DND-41 (cell line): ENCODE measurements at regions not wholly inside any gene's neighbourhood (a gene's known extent, or its start where the extent isn't known, plus 50 kb on each side); places are given as distances from the start of the nearest gene placed in this dataset.

Source experiments
- ATAC-seq: fragments of 200-7000 bp; cut with Tn5 transposase; 3 replicates; pipeline ENCODE4 v1.9.1; 2021; ENCODE audit warnings: low read depth; ENCODE audit not compliant: insufficient read depth
- DNase-seq: peaks from one replicate; pipeline ENCODE4 v3.0.0-alpha.2; 2020
- H2AFZ ChIP-seq: 2 replicates; pipeline ENCODE4 v1.6.0; 2012; ENCODE audit warnings: low read depth, low read length
- H3K27ac ChIP-seq: 2 replicates; pipeline ENCODE4 v1.5.1; 2012; ENCODE audit warnings: low read length, inconsistent platforms
- H3K27me3 ChIP-seq: fragments of 200-600 bp; sonication (generic); 2 replicates; pipeline ENCODE4 v1.6.0; 2012; ENCODE audit warnings: low read length, mild to moderate bottlenecking, inconsistent platforms; ENCODE audit not compliant: insufficient read depth, poor library complexity
- H3K36me3 ChIP-seq: 2 replicates; pipeline ENCODE4 v1.5.1; 2012; ENCODE audit warnings: low read length, inconsistent platforms; ENCODE audit not compliant: insufficient read depth
- H3K4me1 ChIP-seq: 2 replicates; pipeline ENCODE4 v1.5.1; 2012; ENCODE audit warnings: mild to moderate bottlenecking, low read length; ENCODE audit not compliant: insufficient read depth
- H3K4me2 ChIP-seq: 2 replicates; pipeline ENCODE4 v1.6.0; 2012; ENCODE audit warnings: mild to moderate bottlenecking, moderate library complexity, low read length, inconsistent platforms; ENCODE audit not compliant: insufficient read depth
- H3K4me3 ChIP-seq, 2 experiments: fragments of 200-600 bp in 1 of 2; shearing (Covaris generic) in 1 of 2; 2 replicates each; pipeline ENCODE4 v1.5.1; 2012 to 2016; ENCODE audit warnings: inconsistent platforms in 2 of 2, low read length in 2 of 2, mild to moderate bottlenecking in 2 of 2, low read depth in 1 of 2, moderate library complexity in 1 of 2
- H3K79me2 ChIP-seq: 2 replicates; pipeline ENCODE4 v1.6.0; 2012; ENCODE audit warnings: low read length, inconsistent platforms; ENCODE audit not compliant: insufficient read depth
- H3K9ac ChIP-seq: 2 replicates; pipeline ENCODE4 v1.6.0; 2012; ENCODE audit warnings: low read depth, mild to moderate bottlenecking, inconsistent platforms, low read length, moderate library complexity
- H3K9me3 ChIP-seq: 2 replicates; pipeline ENCODE4 v1.5.1; 2012; ENCODE audit warnings: low read length, moderate library complexity, mild to moderate bottlenecking, inconsistent platforms; ENCODE audit not compliant: insufficient read depth, severe bottlenecking
- H4K20me1 ChIP-seq: 2 replicates; pipeline ENCODE4 v1.6.0; 2012; ENCODE audit warnings: low read length; ENCODE audit not compliant: insufficient read depth
- EZH2 ChIP-seq: IDR thresholded peaks from 3 replicates; pipeline ENCODE4 v1.6.1; 2012; ENCODE audit warnings: borderline replicate concordance, low read depth, mild to moderate bottlenecking, moderate library complexity, low read length, inconsistent platforms; ENCODE audit not compliant: severe bottlenecking
- TF ChIP-seq, protein P1 (sequence below): IDR thresholded peaks from 2 replicates; pipeline ENCODE4 v1.5.1; 2012; ENCODE audit warnings: borderline replicate concordance, low read length, moderate library complexity, mild to moderate bottlenecking; ENCODE audit not compliant: poor library complexity, severe bottlenecking; ENCODE audit errors: extremely low read depth

DNA sequence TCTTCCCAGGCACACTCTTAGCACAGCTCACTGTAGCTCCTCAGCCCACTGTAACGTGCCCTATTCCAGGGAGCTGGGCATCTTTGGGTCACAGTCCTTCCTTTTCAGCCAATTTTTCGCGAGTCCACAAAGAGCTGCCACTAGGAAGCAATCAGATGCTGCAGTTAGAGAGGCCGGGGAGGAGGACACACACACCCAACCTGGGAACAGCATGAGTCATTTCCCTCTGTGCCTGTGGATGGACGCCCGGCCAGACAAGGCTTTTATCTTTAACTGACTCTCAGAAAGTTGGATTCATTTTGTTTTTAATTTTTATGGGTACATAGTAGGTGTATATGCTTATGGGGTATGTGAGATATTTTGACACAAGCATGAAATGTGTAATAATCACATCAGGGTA is 918.6 kb downstream of the UQCRFS1 start:
- no peak for TF ChIP-seq EZH2
- TF ChIP-seq, protein P1, sequence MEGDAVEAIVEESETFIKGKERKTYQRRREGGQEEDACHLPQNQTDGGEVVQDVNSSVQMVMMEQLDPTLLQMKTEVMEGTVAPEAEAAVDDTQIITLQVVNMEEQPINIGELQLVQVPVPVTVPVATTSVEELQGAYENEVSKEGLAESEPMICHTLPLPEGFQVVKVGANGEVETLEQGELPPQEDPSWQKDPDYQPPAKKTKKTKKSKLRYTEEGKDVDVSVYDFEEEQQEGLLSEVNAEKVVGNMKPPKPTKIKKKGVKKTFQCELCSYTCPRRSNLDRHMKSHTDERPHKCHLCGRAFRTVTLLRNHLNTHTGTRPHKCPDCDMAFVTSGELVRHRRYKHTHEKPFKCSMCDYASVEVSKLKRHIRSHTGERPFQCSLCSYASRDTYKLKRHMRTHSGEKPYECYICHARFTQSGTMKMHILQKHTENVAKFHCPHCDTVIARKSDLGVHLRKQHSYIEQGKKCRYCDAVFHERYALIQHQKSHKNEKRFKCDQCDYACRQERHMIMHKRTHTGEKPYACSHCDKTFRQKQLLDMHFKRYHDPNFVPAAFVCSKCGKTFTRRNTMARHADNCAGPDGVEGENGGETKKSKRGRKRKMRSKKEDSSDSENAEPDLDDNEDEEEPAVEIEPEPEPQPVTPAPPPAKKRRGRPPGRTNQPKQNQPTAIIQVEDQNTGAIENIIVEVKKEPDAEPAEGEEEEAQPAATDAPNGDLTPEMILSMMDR = no peak
- no peak overlapping the region for H2AFZ ChIP-seq
- no peak overlapping the region for H3K4me3 ChIP-seq
- H3K27me3 ChIP-seq = no peaks in the 10 kb centered on the region
- H3K36me3 ChIP-seq = no peaks in the 10 kb centered on the region
- no peaks in the 10 kb centered on the region for H3K79me2 ChIP-seq
- H4K20me1 ChIP-seq = no peaks in the 10 kb centered on the region
- H3K9ac ChIP-seq = no peak overlapping the region
- no peaks in the 10 kb centered on the region for H3K9me3 ChIP-seq
- ATAC-seq = no peak
- no peak overlapping the region for H3K27ac ChIP-seq
- no peak overlapping the region for H3K4me2 ChIP-seq
- H3K4me1 ChIP-seq = no peaks in the 10 kb centered on the region
- DNase-seq = no peak

DNA sequence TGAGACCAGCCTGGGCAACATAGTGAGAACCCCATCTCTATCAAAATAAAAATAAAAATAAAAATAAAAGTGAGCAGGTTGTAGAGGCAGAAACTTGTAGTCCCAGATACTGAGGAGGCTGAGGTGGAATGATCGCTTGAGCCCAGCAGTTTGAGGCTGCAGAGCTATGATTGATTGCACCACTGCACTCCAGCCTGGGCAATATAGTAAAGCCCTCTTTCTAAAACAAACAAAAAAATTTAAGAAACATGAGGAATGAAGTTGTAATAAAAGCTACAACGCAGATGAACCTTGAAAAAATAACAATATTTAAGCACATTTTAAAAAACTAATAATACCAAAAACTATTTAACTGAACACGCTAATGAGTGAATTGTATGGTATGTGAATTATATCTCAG is 919.3 kb downstream of the UQCRFS1 start:
- no peaks in the 10 kb centered on the region for H3K79me2 ChIP-seq
- no peak overlapping the region for H3K9ac ChIP-seq
- no peak overlapping the region for H3K4me2 ChIP-seq
- H3K4me1 ChIP-seq = no peaks in the 10 kb centered on the region
- H3K27ac ChIP-seq = no peak overlapping the region
- no peak for ATAC-seq
- no peaks in the 10 kb centered on the region for H3K27me3 ChIP-seq
- no peak overlapping the region for H3K4me3 ChIP-seq
- no peaks in the 10 kb centered on the region for H4K20me1 ChIP-seq
- H3K9me3 ChIP-seq = no peaks in the 10 kb centered on the region
- no peak for TF ChIP-seq EZH2
- TF ChIP-seq, protein P1 = no peak
- DNase-seq = no peak
- H3K36me3 ChIP-seq = no peaks in the 10 kb centered on the region
- H2AFZ ChIP-seq = no peak overlapping the region

DNA sequence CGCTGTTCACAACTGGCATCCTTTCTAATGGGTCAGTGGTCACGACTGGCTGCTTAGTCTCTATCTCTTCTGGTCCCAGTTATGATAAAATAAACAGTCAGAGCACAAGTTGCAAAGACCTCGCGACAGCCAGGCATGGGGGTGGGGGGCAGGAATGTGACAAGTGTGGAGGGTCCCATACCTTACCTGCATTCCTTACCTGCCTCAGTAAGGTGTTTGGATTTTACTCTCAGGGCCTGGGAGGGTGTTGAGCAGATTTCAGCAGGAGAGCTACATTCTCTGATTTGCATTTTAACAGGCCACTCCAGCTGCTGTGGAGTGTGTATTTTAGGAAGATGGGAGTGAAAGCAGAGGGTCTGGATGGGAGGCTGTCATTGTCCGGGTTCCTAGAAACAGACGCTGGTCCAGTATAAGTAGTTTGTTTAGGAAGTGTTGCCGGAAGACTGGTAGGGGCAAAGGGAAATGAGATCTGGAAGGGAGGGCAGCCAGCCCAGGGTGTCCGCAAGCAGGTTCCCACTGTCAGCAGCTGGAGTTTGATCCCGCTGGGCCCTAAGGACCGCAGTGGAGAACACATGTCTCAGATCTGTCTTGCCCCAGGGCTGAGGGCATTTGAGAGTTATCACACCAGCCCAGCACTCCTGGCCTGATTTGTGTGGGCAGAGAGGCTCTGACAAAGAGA is 920.0 kb downstream of the UQCRFS1 start:
- no peaks in the 10 kb centered on the region for H3K4me1 ChIP-seq
- no peaks in the 10 kb centered on the region for H4K20me1 ChIP-seq
- H3K27ac ChIP-seq = no peak overlapping the region
- H3K9ac ChIP-seq = no peak overlapping the region
- H3K36me3 ChIP-seq = no peaks in the 10 kb centered on the region
- TF ChIP-seq, protein P1 = no peak
- TF ChIP-seq EZH2 = no peak
- H3K79me2 ChIP-seq = no peaks in the 10 kb centered on the region
- DNase-seq (no peak), ATAC-seq (no peak)
- H3K4me3 ChIP-seq = no peak overlapping the region
- no peak overlapping the region; the same call in 1 of the 2 replicates for H2AFZ ChIP-seq
- no peaks in the 10 kb centered on the region for H3K27me3 ChIP-seq
- H3K9me3 ChIP-seq = no peaks in the 10 kb centered on the region
- no peak overlapping the region for H3K4me2 ChIP-seq
